ENCODE measurements at regions not wholly inside any gene's neighbourhood (a gene's known extent, or its start where the extent isn't known, plus 50 kb on each side); places are given as distances from the start of the nearest gene placed in this dataset.
"Not testable (repeated sequence)": the region's sequence is repeated elsewhere in the genome, so short reads cannot be mapped to it uniquely, and the experiment has no call there.

GRCh38 chr17:71748872-71749271 lies 371.9 kb upstream of the SOX9 start:
- no peak for DNase-seq

- DNase-seq, result no peak
These were observed 367.8 kb upstream of the SOX9 start for GRCh38 chr17:71753070-71753469.

- no peak for DNase-seq
These were observed 363.7 kb upstream of the SOX9 start for GRCh38 chr17:71757156-71757555.

GRCh38 chr17:71757956-71758355 lies 362.9 kb upstream of the SOX9 start:
- no peak for DNase-seq

DNA sequence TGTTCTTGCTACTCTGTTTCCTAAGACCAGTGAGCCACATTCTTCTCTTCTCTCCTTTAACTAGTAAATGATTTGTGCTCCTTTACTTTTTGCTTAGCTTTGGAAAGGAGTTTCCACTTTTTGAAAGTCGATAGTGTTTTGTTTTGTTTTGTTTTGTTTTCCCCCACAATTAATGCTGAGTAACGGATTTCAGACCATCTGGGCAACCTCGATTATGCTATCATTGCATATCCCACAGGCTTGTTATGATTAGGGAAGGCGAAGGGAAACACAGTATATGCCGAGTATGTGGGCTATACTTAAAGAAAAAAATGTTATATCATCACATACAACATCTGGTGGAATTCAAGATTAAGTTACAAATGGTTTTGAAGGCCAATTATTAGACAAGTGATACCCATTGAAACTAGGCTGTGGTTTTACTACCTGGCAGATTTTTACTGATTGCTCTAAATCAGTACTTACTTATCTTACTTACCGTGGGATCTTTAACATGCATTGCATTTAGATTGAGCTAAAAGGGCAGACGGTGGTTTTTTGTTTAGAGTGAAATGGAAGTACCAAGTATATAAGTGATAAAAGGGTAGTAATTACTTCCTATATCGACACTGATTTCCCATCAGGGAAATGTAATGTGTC lies 361.3 kb upstream of the SOX9 start:
- no peak for DNase-seq

GRCh38 chr17:71760062-71760720 lies 360.6 kb upstream of the SOX9 start:
- no peak for DNase-seq

DNA sequence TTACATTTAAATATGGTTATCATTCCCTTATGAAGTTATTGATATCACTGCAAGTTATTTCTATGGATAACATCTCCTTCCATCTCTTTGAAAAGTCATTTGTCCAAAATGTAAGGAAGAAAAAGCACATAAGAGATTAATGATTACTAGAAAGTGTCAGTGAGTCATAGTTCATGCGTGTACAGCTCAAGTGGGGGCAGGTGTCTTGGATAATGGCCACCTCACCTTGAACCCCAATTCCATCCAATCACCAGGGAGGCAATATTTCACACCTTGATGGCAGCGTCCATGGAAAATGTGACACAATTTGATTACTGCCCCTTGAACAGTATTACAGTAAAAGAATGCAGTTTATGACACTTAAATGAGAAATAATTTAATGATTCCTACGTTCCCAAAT lies 358.3 kb upstream of the SOX9 start:
- no peak for DNase-seq

- no peak for DNase-seq
These were observed 356.3 kb upstream of the SOX9 start for GRCh38 chr17:71764505-71764904.

GRCh38 chr17:71765437-71765836 lies 355.4 kb upstream of the SOX9 start:
- no peak for DNase-seq

DNA sequence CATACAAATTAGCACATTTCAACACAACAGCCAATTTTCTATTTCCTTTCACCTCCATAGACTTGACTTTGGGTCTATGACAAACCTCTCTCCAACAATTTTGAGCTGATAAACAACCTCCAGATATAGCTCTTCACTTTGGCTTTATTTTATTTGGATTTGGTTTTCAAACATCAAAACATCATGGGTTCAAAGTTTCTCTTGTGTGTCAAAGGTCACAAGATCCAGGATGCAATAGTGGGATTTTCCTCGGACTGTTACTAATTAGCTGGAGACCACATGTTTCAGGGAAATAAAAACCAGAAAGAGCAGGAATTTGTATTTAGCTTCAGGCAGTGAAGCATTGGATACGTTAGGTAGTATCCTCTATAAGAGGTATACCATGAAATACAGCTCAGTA lies 351.0 kb upstream of the SOX9 start:
- DNase-seq, result no peak

DNA sequence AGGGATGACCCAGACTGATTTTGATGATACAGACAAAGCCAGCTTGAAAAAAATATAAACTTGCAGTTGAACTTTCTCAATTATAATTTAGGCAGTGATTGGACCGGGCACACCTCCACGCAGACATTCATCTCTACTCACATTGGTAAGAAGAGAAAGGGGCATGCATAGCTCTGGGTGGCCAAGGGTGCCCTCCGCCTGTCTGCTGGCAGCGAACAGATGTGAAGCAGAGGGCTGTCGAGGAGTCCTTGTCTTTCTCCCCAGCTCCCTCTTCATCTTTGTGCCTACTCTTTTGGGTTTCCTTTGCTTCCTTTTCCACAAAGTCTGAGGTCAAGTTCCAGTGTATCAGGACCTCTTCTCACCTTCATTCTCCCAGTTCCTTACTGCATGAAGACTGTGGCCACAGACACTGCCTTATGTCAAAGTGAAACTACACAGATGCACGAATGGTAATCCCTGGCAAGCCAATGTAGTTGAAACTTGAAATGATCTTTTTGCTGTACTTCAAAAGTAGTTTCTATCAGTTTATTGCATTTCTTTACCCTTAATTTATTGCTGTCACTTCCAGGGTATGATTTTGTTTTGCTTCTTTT lies 343.7 kb upstream of the SOX9 start:
- DNase-seq, result no peak

- no peak for DNase-seq
These were observed 341.3 kb upstream of the SOX9 start for GRCh38 chr17:71779482-71779881.

DNA sequence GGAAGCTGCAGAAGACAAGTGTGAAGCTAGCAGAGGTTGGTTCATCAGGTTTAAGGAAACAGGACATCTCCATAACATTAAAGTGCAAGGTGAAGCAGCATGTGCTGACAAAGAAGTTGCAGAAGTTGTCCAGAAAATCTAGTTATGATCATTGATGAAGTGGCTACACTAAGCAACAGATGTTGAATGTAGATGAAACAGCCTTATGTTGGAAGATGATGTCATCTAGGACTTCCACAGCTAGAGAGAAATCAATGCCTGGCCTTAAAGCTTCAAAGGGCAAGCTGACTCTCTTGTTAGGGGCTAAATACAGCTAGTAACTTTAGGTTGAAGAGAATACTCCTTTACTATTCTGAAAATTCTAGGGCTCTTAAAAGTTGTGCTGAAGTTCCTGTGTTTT lies 340.2 kb upstream of the SOX9 start:
- no peak for DNase-seq

- not testable (repeated sequence) for DNase-seq
These were observed 338.8 kb upstream of the SOX9 start for GRCh38 chr17:71782021-71782420.

DNA sequence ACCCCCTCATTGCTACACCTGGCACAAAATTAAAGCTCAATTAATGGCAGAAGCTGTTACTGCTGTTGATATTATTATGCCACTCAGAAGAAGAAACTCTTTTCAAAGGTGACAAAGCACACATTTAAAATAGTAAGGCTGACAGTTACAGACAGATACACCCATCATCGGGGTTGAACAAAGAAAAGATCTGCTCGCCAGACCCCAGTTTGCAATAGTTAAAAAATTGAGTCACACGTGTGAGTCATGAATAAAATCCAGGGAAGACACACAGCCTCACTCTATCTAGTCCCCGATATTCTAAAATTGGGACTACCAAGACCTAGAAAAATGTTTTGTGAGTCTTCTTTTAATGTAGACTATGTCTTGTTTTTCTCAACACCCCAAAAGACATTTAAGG lies 330.0 kb upstream of the SOX9 start:
- DNase-seq, result peak; percentile 4

- no peak for DNase-seq
These were observed 329.5 kb upstream of the SOX9 start for GRCh38 chr17:71791311-71791710.

- peak; percentile 60 for DNase-seq
These were observed 327.9 kb upstream of the SOX9 start for GRCh38 chr17:71792966-71793365.

- DNase-seq, result no peak
These were observed 327.3 kb upstream of the SOX9 start for GRCh38 chr17:71793518-71793917.

DNA sequence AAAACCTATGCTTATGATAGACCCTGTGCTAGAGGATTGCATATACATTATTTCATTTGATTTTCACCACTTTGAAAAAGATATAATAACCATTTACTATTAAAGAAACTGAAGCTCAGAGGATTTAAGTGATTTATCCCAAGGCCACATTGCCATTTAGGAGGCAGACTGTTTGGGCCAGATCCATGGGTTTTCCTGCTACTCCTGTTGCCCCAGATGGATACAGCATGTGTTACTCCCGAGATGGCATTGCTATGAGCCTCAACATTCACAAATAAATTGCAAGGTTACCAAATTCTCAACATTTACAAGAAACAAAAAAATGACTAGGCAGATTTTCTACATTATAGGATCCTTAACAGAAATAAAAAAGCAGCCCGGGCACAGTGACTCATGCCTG lies 322.1 kb upstream of the SOX9 start:
- DNase-seq, result no peak

DNA sequence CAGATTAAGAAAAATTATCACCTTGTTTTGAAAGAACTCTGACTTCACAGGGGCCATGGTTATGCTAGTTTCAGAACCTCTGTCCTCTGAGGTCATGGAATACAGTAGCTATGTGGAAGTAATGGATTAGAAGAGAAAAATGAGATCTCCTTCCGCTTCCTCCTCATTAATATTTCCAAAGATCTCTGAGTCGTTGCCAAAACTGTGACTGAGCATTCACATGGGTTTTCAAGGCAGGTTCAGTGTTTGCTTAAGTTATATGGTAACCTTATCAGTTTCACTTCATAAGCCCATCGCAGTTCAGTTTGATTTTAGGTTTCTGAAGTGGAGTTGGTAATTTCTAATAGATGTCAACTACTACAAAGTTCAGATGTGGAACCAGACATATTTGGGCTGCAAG lies 321.2 kb upstream of the SOX9 start:
- no peak for DNase-seq

DNA sequence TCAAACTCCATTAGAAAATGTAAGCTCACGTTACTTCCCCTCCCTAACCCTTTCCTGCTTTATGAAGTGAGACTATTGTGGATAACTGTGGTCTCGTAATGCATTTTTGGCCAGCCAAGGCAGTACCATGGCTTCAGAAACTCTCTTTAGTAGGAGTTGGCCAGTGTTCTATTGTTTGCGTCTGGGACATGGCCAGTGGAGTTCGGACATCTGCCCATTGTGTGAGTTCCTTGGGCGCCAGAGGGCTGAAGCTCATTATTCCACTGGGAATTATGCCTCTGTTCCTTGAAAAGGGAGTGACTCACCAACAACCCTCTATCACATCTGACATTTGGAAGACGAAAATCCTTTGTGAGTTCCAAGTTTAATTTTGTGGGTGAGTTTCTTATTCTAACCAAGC lies 319.5 kb upstream of the SOX9 start:
- no peak for DNase-seq

GRCh38 chr17:71802663-71803062 lies 318.2 kb upstream of the SOX9 start:
- no peak for DNase-seq

- DNase-seq, result no peak
These were observed 317.1 kb upstream of the SOX9 start for GRCh38 chr17:71803656-71804284.

GRCh38 chr17:71809537-71809936 lies 311.3 kb upstream of the SOX9 start:
- DNase-seq, result peak; percentile 16

Data from fibroblast of skin of back (primary cell).